ENCODE measurements at regions not wholly inside any gene's neighbourhood (a gene's known extent, or its start where the extent isn't known, plus 50 kb on each side); places are given as distances from the start of the nearest gene placed in this dataset.

GRCh38 chr12:66984077-66984476, 285.1 kb upstream of the CAND1 start (continued):
- TF ChIP-seq GMEB1 (CRISPR knock-in tag; IDR thresholded peaks at IDR 0.05), result no peak

- Histone ChIP-seq H3K9ac (ENCODE audit: insufficient read depth in 1 of 2, low read depth in 2 of 2, low read length in 2 of 2) (no peak overlapping the region), H3K27me3 (ENCODE audit: control insufficient read depth in 2 of 2, insufficient read depth in 2 of 2, low read length in 2 of 2) (no peaks in the 10 kb centered on the region), H4K20me1 (replicated peaks; ENCODE audit: control insufficient read depth, insufficient read depth, low read length) (no peaks in the 10 kb centered on the region), H2AFZ (ENCODE audit: low read depth, low read length) (no peak overlapping the region), H3K4me2 (ENCODE audit: insufficient read depth, low read length) (no peak overlapping the region), H3K9me1 (ENCODE audit: control insufficient read depth, insufficient read depth, low read length) (no peaks in the 10 kb centered on the region), H3K27ac (ENCODE audit: extremely low read depth, low read depth, low read length) (no peak overlapping the region), H3K79me2 (ENCODE audit: control insufficient read depth, insufficient read depth, low read length) (no peaks in the 10 kb centered on the region), H3K4me1 (replicated peaks in 1 of 2; ENCODE audit: control insufficient read depth in 2 of 2, insufficient read depth in 2 of 2, low read length in 2 of 2) (no peaks in the 10 kb centered on the region), H3K9me3 (replicated peaks; ENCODE audit: control insufficient read depth, insufficient read depth, low read depth, low read length) (no peaks in the 10 kb centered on the region), H3K36me3 (ENCODE audit: control insufficient read depth, insufficient read depth, low read length) (no peaks in the 10 kb centered on the region), H3K4me3 (no peak overlapping the region)
- FAIRE-seq, result no peak
- WGBS (ENCODE audit: insufficient coverage, low coverage, missing lambda C conversion rate), result 5% methylated on average over 3 of the region's 3 CpGs
- ChIA-PET CTCF (ENCODE audit: low intra/inter-chr PET ratio) (no interaction called here), POLR2A (no interaction called here)
- DNase-seq (ENCODE audit: extremely low read depth in 1 of 4, low spot score in 3 of 4), result no peak
- ATAC-seq, result no peak
- in situ Hi-C loops (cut with MboI), result no loop called here
- BruUV-seq (replicated peaks), result no TSS peak
- intact Hi-C loops (cut with micrococcal nuclease), result no loop called here
- TF ChIP-seq HLTF (IDR thresholded peaks at IDR 0.05) (no peak), SRF (CRISPR knock-in tag; IDR thresholded peaks at IDR 0.05) (no peak), TEAD4 (IDR thresholded peaks at IDR 0.05; ENCODE audit: low read length) (no peak), TEAD4 (CRISPR knock-in tag; IDR thresholded peaks at IDR 0.05; ENCODE audit: borderline replicate concordance) (no peak), NKRF (IDR thresholded peaks at IDR 0.05; ENCODE audit: borderline replicate concordance) (no peak), ZNF407 (IDR thresholded peaks at IDR 0.05; ENCODE audit: low read depth) (no peak), ZNF57 (CRISPR knock-in tag; IDR thresholded peaks at IDR 0.05) (no peak), MTF1 (CRISPR knock-in tag; IDR thresholded peaks at IDR 0.05; ENCODE audit: borderline replicate concordance) (no peak)
These were observed 284.2 kb upstream of the CAND1 start for GRCh38 chr12:66984962-66985361.

Measured in K562 (cell line).